ENCODE measurements at regions not wholly inside any gene's neighbourhood (a gene's known extent, or its start where the extent isn't known, plus 50 kb on each side); places are given as distances from the start of the nearest gene placed in this dataset.

- DNase-seq (ENCODE audit: low read depth in 2 of 2): no peak
Measured at GRCh38 chr4:187178587-187178986, 454.9 kb upstream of the FAT1 start.

GRCh38 chr4:187179086-187180058 is 455.7 kb upstream of the FAT1 start:
- DNase-seq (ENCODE audit: low read depth in 2 of 2): no peak

- DNase-seq (ENCODE audit: low read depth in 2 of 2): no peak
Measured at GRCh38 chr4:187181054-187181453, 457.4 kb upstream of the FAT1 start.

GRCh38 chr4:187183346-187183745 is 459.7 kb upstream of the FAT1 start:
- no peak for DNase-seq (ENCODE audit: low read depth in 2 of 2)

GRCh38 chr4:187183826-187184225 is 460.2 kb upstream of the FAT1 start:
- DNase-seq (ENCODE audit: low read depth in 2 of 2): no peak

GRCh38 chr4:187184508-187184907 is 460.9 kb upstream of the FAT1 start:
- no peak for DNase-seq (ENCODE audit: low read depth in 2 of 2)

- no peak for DNase-seq (ENCODE audit: low read depth in 2 of 2)
Measured at GRCh38 chr4:187188118-187188517, 464.5 kb upstream of the FAT1 start.

GRCh38 chr4:187188741-187189140 is 465.1 kb upstream of the FAT1 start:
- no peak for DNase-seq (ENCODE audit: low read depth in 2 of 2)

GRCh38 chr4:187190390-187190789 is 466.7 kb upstream of the FAT1 start:
- DNase-seq (ENCODE audit: low read depth in 2 of 2): no peak

GRCh38 chr4:187191676-187192075 is 468.0 kb upstream of the FAT1 start:
- no peak for DNase-seq (ENCODE audit: low read depth in 2 of 2)

- no peak for DNase-seq (ENCODE audit: low read depth in 2 of 2)
Measured at GRCh38 chr4:187192266-187192665, 468.6 kb upstream of the FAT1 start.

GRCh38 chr4:187193141-187193540 is 469.5 kb upstream of the FAT1 start:
- no peak for DNase-seq (ENCODE audit: low read depth in 2 of 2)

GRCh38 chr4:187204389-187204918 is 480.8 kb upstream of the FAT1 start:
- no peak for DNase-seq (ENCODE audit: low read depth in 2 of 2)

GRCh38 chr4:187207931-187208330 is 484.3 kb upstream of the FAT1 start:
- DNase-seq (ENCODE audit: low read depth in 2 of 2): no peak

GRCh38 chr4:187208651-187209050 is 485.0 kb upstream of the FAT1 start:
- DNase-seq (ENCODE audit: low read depth in 2 of 2): no peak

GRCh38 chr4:187209921-187210613 is 486.4 kb upstream of the FAT1 start:
- no peak for DNase-seq (ENCODE audit: low read depth in 2 of 2)

GRCh38 chr4:187212446-187213080 is 488.9 kb upstream of the FAT1 start:
- DNase-seq (ENCODE audit: low read depth in 2 of 2): no peak

GRCh38 chr4:187215438-187215837 is 491.8 kb upstream of the FAT1 start:
- DNase-seq (ENCODE audit: low read depth in 2 of 2): no peak

GRCh38 chr4:187218705-187219245 is 495.1 kb upstream of the FAT1 start:
- DNase-seq (ENCODE audit: low read depth in 2 of 2): no peak

GRCh38 chr4:187224560-187224959 is 500.9 kb upstream of the FAT1 start:
- DNase-seq (ENCODE audit: low read depth in 2 of 2): no peak

GRCh38 chr4:187227907-187228704 is 504.4 kb upstream of the FAT1 start:
- DNase-seq (ENCODE audit: low read depth in 2 of 2): no peak

Data from lung microvascular endothelial cell (primary cell).